PFSK-1 (cell line): ENCODE measurements at regions not wholly inside any gene's neighbourhood (a gene's known extent, or its start where the extent isn't known, plus 50 kb on each side); places are given as distances from the start of the nearest gene placed in this dataset.

Experiments
- FOXP2 ChIP-seq: optimal IDR thresholded peaks from 2 replicates; pipeline ENCODE3; 2011; ENCODE audit warnings: borderline replicate concordance, control low read depth, inconsistent platforms; ENCODE audit not compliant: insufficient read depth; ENCODE audit errors: extremely low read length, extremely low read depth
- POLR2AphosphoS5 ChIP-seq: IDR thresholded peaks from 2 replicates; pipeline ENCODE4 v1.6.1; 2012; ENCODE audit warnings: low read depth, mild to moderate bottlenecking, control low read depth, low read length, moderate library complexity
- SIN3A ChIP-seq: IDR thresholded peaks from 2 replicates; pipeline ENCODE4 v1.6.1; 2012; ENCODE audit warnings: mild to moderate bottlenecking, low read length, moderate library complexity, borderline replicate concordance; ENCODE audit not compliant: insufficient read depth
- TAF1 ChIP-seq: IDR thresholded peaks from 2 replicates; pipeline ENCODE4 v1.6.1; 2012; ENCODE audit warnings: low read length, control low read depth, borderline replicate concordance; ENCODE audit not compliant: insufficient read depth
- TF ChIP-seq, protein P1 (sequence below), 2 experiments: IDR thresholded peaks; 2 replicates each; pipeline versions ENCODE4 v1.6.1 to v1.8.0; 2011 to 2012; ENCODE audit warnings: low read depth in 2 of 2, low read length in 2 of 2, control low read depth in 1 of 2, inconsistent platforms in 1 of 2, mild to moderate bottlenecking in 1 of 2, moderate library complexity in 1 of 2; ENCODE audit not compliant: insufficient read depth in 1 of 2

DNA sequence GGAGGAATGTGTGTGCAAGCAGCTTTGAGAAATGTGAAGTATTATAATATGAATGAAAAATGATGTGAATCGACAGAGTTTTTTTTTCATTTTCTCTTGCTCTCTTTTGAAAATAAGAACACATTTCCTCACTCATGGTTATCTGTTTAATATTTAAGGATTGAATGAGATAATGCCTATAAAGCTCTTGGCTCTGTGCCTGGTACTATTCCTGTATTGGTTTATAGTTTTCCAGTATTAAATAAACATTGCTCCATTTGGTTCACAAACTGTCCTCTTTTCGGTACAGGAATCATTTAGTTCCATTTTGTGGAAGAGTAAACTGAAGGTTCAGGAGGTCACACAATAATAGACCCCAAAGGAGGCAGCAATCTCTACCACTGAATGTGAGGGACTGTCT is 1185.5 kb upstream of the WWC1 start:
- TF ChIP-seq SIN3A (no peak), POLR2AphosphoS5 (no peak), TAF1 (no peak), FOXP2 (no peak)
- TF ChIP-seq, protein P1, sequence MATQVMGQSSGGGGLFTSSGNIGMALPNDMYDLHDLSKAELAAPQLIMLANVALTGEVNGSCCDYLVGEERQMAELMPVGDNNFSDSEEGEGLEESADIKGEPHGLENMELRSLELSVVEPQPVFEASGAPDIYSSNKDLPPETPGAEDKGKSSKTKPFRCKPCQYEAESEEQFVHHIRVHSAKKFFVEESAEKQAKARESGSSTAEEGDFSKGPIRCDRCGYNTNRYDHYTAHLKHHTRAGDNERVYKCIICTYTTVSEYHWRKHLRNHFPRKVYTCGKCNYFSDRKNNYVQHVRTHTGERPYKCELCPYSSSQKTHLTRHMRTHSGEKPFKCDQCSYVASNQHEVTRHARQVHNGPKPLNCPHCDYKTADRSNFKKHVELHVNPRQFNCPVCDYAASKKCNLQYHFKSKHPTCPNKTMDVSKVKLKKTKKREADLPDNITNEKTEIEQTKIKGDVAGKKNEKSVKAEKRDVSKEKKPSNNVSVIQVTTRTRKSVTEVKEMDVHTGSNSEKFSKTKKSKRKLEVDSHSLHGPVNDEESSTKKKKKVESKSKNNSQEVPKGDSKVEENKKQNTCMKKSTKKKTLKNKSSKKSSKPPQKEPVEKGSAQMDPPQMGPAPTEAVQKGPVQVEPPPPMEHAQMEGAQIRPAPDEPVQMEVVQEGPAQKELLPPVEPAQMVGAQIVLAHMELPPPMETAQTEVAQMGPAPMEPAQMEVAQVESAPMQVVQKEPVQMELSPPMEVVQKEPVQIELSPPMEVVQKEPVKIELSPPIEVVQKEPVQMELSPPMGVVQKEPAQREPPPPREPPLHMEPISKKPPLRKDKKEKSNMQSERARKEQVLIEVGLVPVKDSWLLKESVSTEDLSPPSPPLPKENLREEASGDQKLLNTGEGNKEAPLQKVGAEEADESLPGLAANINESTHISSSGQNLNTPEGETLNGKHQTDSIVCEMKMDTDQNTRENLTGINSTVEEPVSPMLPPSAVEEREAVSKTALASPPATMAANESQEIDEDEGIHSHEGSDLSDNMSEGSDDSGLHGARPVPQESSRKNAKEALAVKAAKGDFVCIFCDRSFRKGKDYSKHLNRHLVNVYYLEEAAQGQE (IDR thresholded peaks at IDR 0.05; ENCODE audit: insufficient read depth in 1 of 2, low read depth in 2 of 2, low read length in 2 of 2), result no peak

DNA sequence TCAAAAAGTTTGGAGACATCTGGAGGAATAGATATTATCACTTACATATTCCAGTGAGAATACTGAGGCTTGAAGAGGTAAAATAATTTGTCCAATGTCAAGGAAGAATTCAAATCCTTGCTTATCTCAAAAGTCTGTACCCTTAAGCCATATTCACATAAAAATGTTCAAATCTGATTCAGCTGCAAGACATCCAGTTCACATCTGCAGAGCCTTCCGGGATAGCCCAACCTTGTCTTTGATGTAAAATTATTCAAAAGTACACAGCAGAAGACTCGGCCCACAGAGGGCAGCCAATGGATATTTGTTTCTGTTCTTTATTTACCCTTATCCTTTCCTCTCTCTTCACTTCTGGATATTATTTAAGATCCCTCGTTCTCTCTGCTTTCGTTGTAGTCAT is 1183.8 kb upstream of the WWC1 start:
- TF ChIP-seq SIN3A (no peak), FOXP2 (no peak), POLR2AphosphoS5 (no peak), TAF1 (no peak)
- TF ChIP-seq, protein P1 (IDR thresholded peaks at IDR 0.05; ENCODE audit: insufficient read depth in 1 of 2, low read depth in 2 of 2, low read length in 2 of 2), result no peak

- TF ChIP-seq FOXP2, result no peak
- TF ChIP-seq POLR2AphosphoS5, result no peak
- TF ChIP-seq, protein P1 (IDR thresholded peaks at IDR 0.05; ENCODE audit: insufficient read depth in 1 of 2, low read depth in 2 of 2, low read length in 2 of 2), result no peak
- TF ChIP-seq TAF1, result no peak
- TF ChIP-seq SIN3A, result no peak
Measured at GRCh38 chr5:167112556-167112955, 1178.9 kb upstream of the WWC1 start.

- TF ChIP-seq FOXP2 (no peak), POLR2AphosphoS5 (no peak), SIN3A (no peak)
Measured at GRCh38 chr5:167122267-167122666, 1169.2 kb upstream of the WWC1 start.

- no peak for TF ChIP-seq SIN3A
- no peak for TF ChIP-seq TAF1
- TF ChIP-seq, protein P1 (IDR thresholded peaks at IDR 0.05; ENCODE audit: insufficient read depth in 1 of 2, low read depth in 2 of 2, low read length in 2 of 2), result no peak
- no peak for TF ChIP-seq POLR2AphosphoS5
- TF ChIP-seq FOXP2, result no peak
Measured at GRCh38 chr5:167123126-167123525, 1168.3 kb upstream of the WWC1 start.

DNA sequence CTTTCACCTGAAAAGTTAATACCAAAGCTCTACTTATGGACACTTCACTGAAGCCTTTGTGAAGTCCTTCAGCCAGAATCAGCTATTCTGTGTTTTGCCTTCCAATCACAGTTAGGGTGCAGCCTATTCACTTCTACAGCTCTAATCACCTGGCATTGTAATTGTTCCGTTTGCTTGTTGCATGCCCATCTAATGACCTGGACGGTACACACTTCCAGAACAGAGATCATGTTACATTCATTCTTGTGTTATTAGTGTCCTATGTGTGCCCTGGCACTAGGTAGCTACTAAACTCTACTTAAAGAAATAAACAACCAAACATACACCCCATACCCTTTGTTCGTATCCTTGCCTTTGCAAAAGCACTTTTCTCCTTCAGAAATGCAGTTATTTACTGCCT is 1162.9 kb upstream of the WWC1 start:
- TF ChIP-seq SIN3A (no peak), FOXP2 (no peak), POLR2AphosphoS5 (no peak), TAF1 (no peak)
- TF ChIP-seq, protein P1 (IDR thresholded peaks at IDR 0.05; ENCODE audit: insufficient read depth in 1 of 2, low read depth in 2 of 2, low read length in 2 of 2), result no peak
